HL-60 (cell line): ENCODE measurements at regions not wholly inside any gene's neighbourhood (a gene's known extent, or its start where the extent isn't known, plus 50 kb on each side); places are given as distances from the start of the nearest gene placed in this dataset.

ENCODE experiments used
- DNase-seq, 2 experiments: peaks; one replicate each; pipeline ENCODE4 v3.0.0-alpha.2; 2010 to 2020; ENCODE audit warnings: low read depth in 1 of 2, low spot score in 1 of 2
- H3K27ac ChIP-seq: fragments of 250-450 bp; sonication (Bioruptor Pico); replicated peaks from 2 replicates; pipeline ENCODE4 v1.5.1; 2020; ENCODE audit warnings: mild to moderate bottlenecking, moderate library complexity
- H3K27me3 ChIP-seq: fragments of 250-450 bp; sonication (Bioruptor Pico); 2 replicates; pipeline ENCODE4 v1.5.1; 2021; ENCODE audit warnings: mild to moderate bottlenecking, moderate library complexity; ENCODE audit not compliant: insufficient read depth, poor library complexity, severe bottlenecking
- H3K4me3 ChIP-seq: replicated peaks from 2 replicates; pipeline ENCODE4 v1.5.1; 2011; ENCODE audit warnings: mild to moderate bottlenecking, control low read depth, low read length; ENCODE audit not compliant: insufficient read depth
- GABPA ChIP-seq: IDR thresholded peaks from 2 replicates; pipeline ENCODE4 v1.6.1; 2012; ENCODE audit warnings: low read depth
- POLR2AphosphoS5 ChIP-seq: IDR thresholded peaks from 2 replicates; pipeline ENCODE4 v1.6.1; 2012; ENCODE audit warnings: low read depth
- SPI1 ChIP-seq: IDR thresholded peaks from 2 replicates; pipeline ENCODE4 v1.6.1; 2012; ENCODE audit warnings: low read depth, mild to moderate bottlenecking, borderline replicate concordance
- TF ChIP-seq, protein P1 (sequence below): IDR thresholded peaks from 2 replicates; pipeline ENCODE4 v1.6.1; 2012; ENCODE audit warnings: low read depth; ENCODE audit not compliant: insufficient replicate concordance
- TF ChIP-seq, protein P2 (sequence below): IDR thresholded peaks from one replicate; pipeline ENCODE4 v1.5.1; 2011; ENCODE audit warnings: low read length, control low read depth, inconsistent platforms; ENCODE audit not compliant: insufficient read depth

GRCh38 chr16:87014112-87014511, 303.1 kb downstream of the C16orf95 start:
- Histone ChIP-seq H3K4me3 (no peak overlapping the region), H3K27me3 (no peaks in the 10 kb centered on the region), H3K27ac (no peak overlapping the region)
- no peak for DNase-seq
- TF ChIP-seq GABPA (no peak), POLR2AphosphoS5 (no peak), SPI1 (no peak)
- TF ChIP-seq, protein P1, sequence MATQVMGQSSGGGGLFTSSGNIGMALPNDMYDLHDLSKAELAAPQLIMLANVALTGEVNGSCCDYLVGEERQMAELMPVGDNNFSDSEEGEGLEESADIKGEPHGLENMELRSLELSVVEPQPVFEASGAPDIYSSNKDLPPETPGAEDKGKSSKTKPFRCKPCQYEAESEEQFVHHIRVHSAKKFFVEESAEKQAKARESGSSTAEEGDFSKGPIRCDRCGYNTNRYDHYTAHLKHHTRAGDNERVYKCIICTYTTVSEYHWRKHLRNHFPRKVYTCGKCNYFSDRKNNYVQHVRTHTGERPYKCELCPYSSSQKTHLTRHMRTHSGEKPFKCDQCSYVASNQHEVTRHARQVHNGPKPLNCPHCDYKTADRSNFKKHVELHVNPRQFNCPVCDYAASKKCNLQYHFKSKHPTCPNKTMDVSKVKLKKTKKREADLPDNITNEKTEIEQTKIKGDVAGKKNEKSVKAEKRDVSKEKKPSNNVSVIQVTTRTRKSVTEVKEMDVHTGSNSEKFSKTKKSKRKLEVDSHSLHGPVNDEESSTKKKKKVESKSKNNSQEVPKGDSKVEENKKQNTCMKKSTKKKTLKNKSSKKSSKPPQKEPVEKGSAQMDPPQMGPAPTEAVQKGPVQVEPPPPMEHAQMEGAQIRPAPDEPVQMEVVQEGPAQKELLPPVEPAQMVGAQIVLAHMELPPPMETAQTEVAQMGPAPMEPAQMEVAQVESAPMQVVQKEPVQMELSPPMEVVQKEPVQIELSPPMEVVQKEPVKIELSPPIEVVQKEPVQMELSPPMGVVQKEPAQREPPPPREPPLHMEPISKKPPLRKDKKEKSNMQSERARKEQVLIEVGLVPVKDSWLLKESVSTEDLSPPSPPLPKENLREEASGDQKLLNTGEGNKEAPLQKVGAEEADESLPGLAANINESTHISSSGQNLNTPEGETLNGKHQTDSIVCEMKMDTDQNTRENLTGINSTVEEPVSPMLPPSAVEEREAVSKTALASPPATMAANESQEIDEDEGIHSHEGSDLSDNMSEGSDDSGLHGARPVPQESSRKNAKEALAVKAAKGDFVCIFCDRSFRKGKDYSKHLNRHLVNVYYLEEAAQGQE, result no peak
- TF ChIP-seq, protein P2, sequence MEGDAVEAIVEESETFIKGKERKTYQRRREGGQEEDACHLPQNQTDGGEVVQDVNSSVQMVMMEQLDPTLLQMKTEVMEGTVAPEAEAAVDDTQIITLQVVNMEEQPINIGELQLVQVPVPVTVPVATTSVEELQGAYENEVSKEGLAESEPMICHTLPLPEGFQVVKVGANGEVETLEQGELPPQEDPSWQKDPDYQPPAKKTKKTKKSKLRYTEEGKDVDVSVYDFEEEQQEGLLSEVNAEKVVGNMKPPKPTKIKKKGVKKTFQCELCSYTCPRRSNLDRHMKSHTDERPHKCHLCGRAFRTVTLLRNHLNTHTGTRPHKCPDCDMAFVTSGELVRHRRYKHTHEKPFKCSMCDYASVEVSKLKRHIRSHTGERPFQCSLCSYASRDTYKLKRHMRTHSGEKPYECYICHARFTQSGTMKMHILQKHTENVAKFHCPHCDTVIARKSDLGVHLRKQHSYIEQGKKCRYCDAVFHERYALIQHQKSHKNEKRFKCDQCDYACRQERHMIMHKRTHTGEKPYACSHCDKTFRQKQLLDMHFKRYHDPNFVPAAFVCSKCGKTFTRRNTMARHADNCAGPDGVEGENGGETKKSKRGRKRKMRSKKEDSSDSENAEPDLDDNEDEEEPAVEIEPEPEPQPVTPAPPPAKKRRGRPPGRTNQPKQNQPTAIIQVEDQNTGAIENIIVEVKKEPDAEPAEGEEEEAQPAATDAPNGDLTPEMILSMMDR, result no peak

- H3K27me3 ChIP-seq, result no peaks in the 10 kb centered on the region
- H3K27ac ChIP-seq, result no peak overlapping the region
- H3K4me3 ChIP-seq, result no peak overlapping the region
- TF ChIP-seq SPI1 (no peak), GABPA (no peak), POLR2AphosphoS5 (no peak)
- TF ChIP-seq, protein P1, result no peak
- no peak for DNase-seq
Observed at GRCh38 chr16:87015021-87015420, 302.2 kb downstream of the C16orf95 start.

- H3K27me3 ChIP-seq, result no peaks in the 10 kb centered on the region
- no peak for DNase-seq
- H3K4me3 ChIP-seq, result no peak overlapping the region
- H3K27ac ChIP-seq, result no peak overlapping the region
- TF ChIP-seq, protein P2, result no peak
- no peak for TF ChIP-seq SPI1
- no peak for TF ChIP-seq POLR2AphosphoS5
- TF ChIP-seq, protein P1, result no peak
- TF ChIP-seq GABPA, result no peak
Observed at GRCh38 chr16:87016046-87017035, 300.9 kb downstream of the C16orf95 start.
